T-cell (primary cell): ENCODE measurements at regions not wholly inside any gene's neighbourhood (a gene's known extent, or its start where the extent isn't known, plus 50 kb on each side); places are given as distances from the start of the nearest gene placed in this dataset.

ENCODE experiments used
- ATAC-seq, 4 experiments: fragments of 200-7000 bp in 3 of 4; fragments of 150-1000 bp in 1 of 4; cut with Tn5 transposase; replicated peaks in 1 of 4; 1 replicate in 3 of 4; 2 replicates in 1 of 4; pipeline ENCODE4 v1.10.0; 2021; ENCODE audit warnings: moderate library complexity in 3 of 4, mild to moderate bottlenecking in 2 of 4, moderate number of reproducible peaks in 1 of 4
- CTCF ChIA-PET, 2 donors: fragments of 300-600 bp; sonication (Branson Sonifier 250); formaldehyde crosslinking; loops; one replicate each; lab custom pipeline; 2022; ENCODE audit warnings: antibody characterized with exemption in 2 of 2; lab: Charles Lee
- POLR2A ChIA-PET, 2 donors: fragments of 300-600 bp; sonication (Branson Sonifier 250); formaldehyde crosslinking; loops; one replicate each; lab custom pipeline; 2022; ENCODE audit warnings: antibody characterized with exemption in 2 of 2; lab: Charles Lee
- DNase-seq, 35 experiments: peaks; one replicate each; pipeline versions ENCODE4 v3.0.0 to v3.0.0-alpha.2; 2013 to 2023
- H3K27ac ChIP-seq: one replicate; pipeline ENCODE4 v1.5.1; 2013; ENCODE audit warnings: low read length
- H3K27me3 ChIP-seq, 2 experiments: replicated peaks in 1 of 2; 1 replicate in 1 of 2; 2 replicates in 1 of 2; pipeline versions ENCODE4 v1.6.1 to v1.7.0; 2013; ENCODE audit warnings: low read length in 1 of 2, mixed read lengths in 1 of 2; ENCODE audit not compliant: control insufficient read depth in 2 of 2, insufficient read depth in 2 of 2; ENCODE audit errors: extremely low read depth in 1 of 2
- H3K36me3 ChIP-seq, 2 donors: 1 replicate in 1 of 2; 2 replicates in 1 of 2; pipeline versions ENCODE4 v1.6.1 to v1.7.0; 2013; ENCODE audit warnings: low read length in 1 of 2; ENCODE audit not compliant: control insufficient read depth in 2 of 2, insufficient read depth in 1 of 2; ENCODE audit errors: extremely low read depth in 1 of 2
- H3K4me1 ChIP-seq, 2 experiments: 1 replicate in 1 of 2; 2 replicates in 1 of 2; pipeline versions ENCODE4 v1.6.1 to v1.7.0; 2013; ENCODE audit warnings: low read length in 2 of 2, mixed read lengths in 1 of 2; ENCODE audit not compliant: insufficient read depth in 2 of 2, control insufficient read depth in 1 of 2; ENCODE audit errors: extremely low read depth in 1 of 2
- H3K4me3 ChIP-seq, 2 donors: 1 replicate in 1 of 2; 2 replicates in 1 of 2; pipeline versions ENCODE4 v1.5.1 to v1.7.0; 2013; ENCODE audit warnings: mild to moderate bottlenecking in 2 of 2, low read length in 1 of 2, moderate library complexity in 1 of 2; ENCODE audit not compliant: control insufficient read depth in 1 of 2; ENCODE audit errors: extremely low read depth in 1 of 2
- H3K9me3 ChIP-seq: 2 replicates; pipeline ENCODE4 v1.7.0; 2013
- H3K27ac Mint-ChIP-seq, 2 donors: one replicate each; pipeline ENCODE4 v1.8.0; 2020 to 2021; ENCODE audit warnings: mild to moderate bottlenecking in 2 of 2, mixed read lengths in 2 of 2
- H3K27me3 Mint-ChIP-seq, 2 donors: one replicate each; pipeline ENCODE4 v1.8.0; 2021 to 2022; ENCODE audit warnings: mixed read lengths in 2 of 2
- H3K36me3 Mint-ChIP-seq: one replicate; pipeline ENCODE4 v1.8.0; 2021; ENCODE audit warnings: mixed read lengths
- H3K4me1 Mint-ChIP-seq, 3 donors: one replicate each; pipeline ENCODE4 v1.8.0; 2020 to 2022; ENCODE audit warnings: mixed read lengths in 3 of 3, mild to moderate bottlenecking in 1 of 3
- H3K4me3 Mint-ChIP-seq, 3 donors: one replicate each; pipeline ENCODE4 v1.8.0; 2020 to 2022; ENCODE audit warnings: mild to moderate bottlenecking in 3 of 3, mixed read lengths in 3 of 3, moderate library complexity in 3 of 3
- H3K9me3 Mint-ChIP-seq, 3 donors: one replicate each; pipeline ENCODE4 v1.8.0; 2020 to 2022; ENCODE audit warnings: mixed read lengths in 3 of 3
- WGBS: methylation state at CpG from one replicate; pipeline ENCODE4 v1.1.5; 2013; ENCODE audit warnings: missing lambda C conversion rate; ENCODE audit not compliant: insufficient coverage; 5-methylcytosine and 5-hydroxymethylcytosine counted together

GRCh38 chr22:12697441-12697840, 2830.6 kb upstream of the OR11H1 start:
- no peaks in the 10 kb centered on the region for H3K9me3 ChIP-seq
- POLR2A ChIA-PET = no interaction called here
- no peak for DNase-seq
- H3K27me3 ChIP-seq = no peaks in the 10 kb centered on the region
- Mint-ChIP-seq H3K36me3 (no peaks in the 10 kb centered on the region), H3K9me3 (peaks cover 34 to 52% (median 37%) of the 10 kb centered on the region in 3 donors), H3K27me3 (no peaks in the 10 kb centered on the region), H3K4me1 (no peaks in the 10 kb centered on the region), H3K27ac (no peak overlapping the region), H3K4me3 (no peak overlapping the region)
- no peak overlapping the region for H3K27ac ChIP-seq
- 70% methylated on average over 3 of the region's 3 CpGs for WGBS
- H3K4me1 ChIP-seq = no peaks in the 10 kb centered on the region
- no peak for ATAC-seq
- CTCF ChIA-PET = no interaction called here
- H3K4me3 ChIP-seq = no peak overlapping the region
- H3K36me3 ChIP-seq = no peaks in the 10 kb centered on the region
